WERI-Rb-1 (cell line): ENCODE measurements at regions not wholly inside any gene's neighbourhood (a gene's known extent, or its start where the extent isn't known, plus 50 kb on each side); places are given as distances from the start of the nearest gene placed in this dataset.
"Not testable (repeated sequence)": the region's sequence is repeated elsewhere in the genome, so short reads cannot be mapped to it uniquely, and the experiment has no call there.

ENCODE experiments used
- DNase-seq: peaks from one replicate; pipeline ENCODE4 v3.0.0-alpha.2; 2020
- H3K27ac ChIP-seq: fragments of 250-450 bp; sonication (Bioruptor Pico); 2 replicates; pipeline ENCODE4 v1.5.1; 2020; ENCODE audit warnings: mild to moderate bottlenecking, moderate library complexity
- H3K27me3 ChIP-seq: fragments of 250-450 bp; sonication (Bioruptor Pico); 2 replicates; pipeline ENCODE4 v1.5.1; 2021; ENCODE audit warnings: mild to moderate bottlenecking, low read depth, moderate library complexity; ENCODE audit not compliant: insufficient read depth, severe bottlenecking
- H3K36me3 ChIP-seq: fragments of 250-450 bp; sonication (Bioruptor Pico); 2 replicates; pipeline ENCODE4 v1.5.1; 2020; ENCODE audit warnings: mild to moderate bottlenecking, moderate library complexity
- H3K4me3 ChIP-seq: 2 replicates; pipeline ENCODE4 v1.5.1; 2011; ENCODE audit warnings: low read depth, mild to moderate bottlenecking, control low read depth, low read length
- H3K9me3 ChIP-seq: fragments of 250-450 bp; sonication (Bioruptor Pico); 2 replicates; pipeline ENCODE4 v1.5.1; 2021; ENCODE audit warnings: mild to moderate bottlenecking, moderate library complexity; ENCODE audit not compliant: severe bottlenecking
- TF ChIP-seq, protein P1 (sequence below): IDR thresholded peaks from 2 replicates; pipeline ENCODE4 v1.5.1; 2011; ENCODE audit warnings: low read depth, mild to moderate bottlenecking, control low read depth, inconsistent platforms, low read length

- no peak overlapping the region for H3K4me3 ChIP-seq
- peaks cover 7% of the 10 kb centered on the region for H3K9me3 ChIP-seq
- no peak for DNase-seq
These were observed 139.6 kb downstream of the CRLF2 start for GRCh38 chrX:1072637-1073377.

GRCh38 chrX:1071351-1071750, 141.1 kb downstream of the CRLF2 start:
- no peak for DNase-seq
- H3K27me3 ChIP-seq: peaks cover 45% of the 10 kb centered on the region
- H3K4me3 ChIP-seq: no peak overlapping the region
- TF ChIP-seq, protein P1, sequence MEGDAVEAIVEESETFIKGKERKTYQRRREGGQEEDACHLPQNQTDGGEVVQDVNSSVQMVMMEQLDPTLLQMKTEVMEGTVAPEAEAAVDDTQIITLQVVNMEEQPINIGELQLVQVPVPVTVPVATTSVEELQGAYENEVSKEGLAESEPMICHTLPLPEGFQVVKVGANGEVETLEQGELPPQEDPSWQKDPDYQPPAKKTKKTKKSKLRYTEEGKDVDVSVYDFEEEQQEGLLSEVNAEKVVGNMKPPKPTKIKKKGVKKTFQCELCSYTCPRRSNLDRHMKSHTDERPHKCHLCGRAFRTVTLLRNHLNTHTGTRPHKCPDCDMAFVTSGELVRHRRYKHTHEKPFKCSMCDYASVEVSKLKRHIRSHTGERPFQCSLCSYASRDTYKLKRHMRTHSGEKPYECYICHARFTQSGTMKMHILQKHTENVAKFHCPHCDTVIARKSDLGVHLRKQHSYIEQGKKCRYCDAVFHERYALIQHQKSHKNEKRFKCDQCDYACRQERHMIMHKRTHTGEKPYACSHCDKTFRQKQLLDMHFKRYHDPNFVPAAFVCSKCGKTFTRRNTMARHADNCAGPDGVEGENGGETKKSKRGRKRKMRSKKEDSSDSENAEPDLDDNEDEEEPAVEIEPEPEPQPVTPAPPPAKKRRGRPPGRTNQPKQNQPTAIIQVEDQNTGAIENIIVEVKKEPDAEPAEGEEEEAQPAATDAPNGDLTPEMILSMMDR: no peak
- peaks cover 4% of the 10 kb centered on the region for H3K9me3 ChIP-seq
- no peak overlapping the region for H3K27ac ChIP-seq
- H3K36me3 ChIP-seq: no peaks in the 10 kb centered on the region

More at GRCh38 chrX:1072637-1073377, 139.6 kb downstream of the CRLF2 start:
- no peak overlapping the region for H3K27ac ChIP-seq
- TF ChIP-seq, protein P1: no peak
- H3K27me3 ChIP-seq: peaks cover 52% of the 10 kb centered on the region
- H3K36me3 ChIP-seq: no peaks in the 10 kb centered on the region

- Histone ChIP-seq H3K9me3 (peaks cover 13% of the 10 kb centered on the region), H3K4me3 (no peak overlapping the region), H3K27ac (no peak overlapping the region), H3K27me3 (peaks cover 66% of the 10 kb centered on the region), H3K36me3 (no peaks in the 10 kb centered on the region)
- TF ChIP-seq, protein P1: no peak
- no peak for DNase-seq
These were observed 150.1 kb downstream of the CRLF2 start for GRCh38 chrX:1062351-1062750.

DNA sequence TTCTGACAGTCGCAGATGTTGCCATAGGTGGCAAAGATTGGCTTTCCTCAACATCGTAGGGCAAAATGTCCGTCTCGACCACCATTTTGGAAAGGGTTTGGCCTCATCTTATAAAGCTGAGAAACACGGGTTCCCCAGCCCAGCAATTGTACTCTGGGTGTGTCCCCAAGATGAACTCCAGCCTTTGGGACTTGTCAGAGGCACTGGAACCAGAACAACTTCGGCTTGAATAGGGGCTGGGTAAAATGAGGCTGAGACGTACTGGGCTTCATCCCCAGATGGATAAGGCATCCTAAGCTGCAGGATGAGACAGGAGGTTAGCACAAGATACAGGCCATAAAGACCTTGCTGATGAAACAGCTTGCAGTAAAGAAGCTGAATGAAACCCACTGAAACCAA, 151.9 kb downstream of the CRLF2 start:
- TF ChIP-seq, protein P1: no peak
- Histone ChIP-seq H3K27me3 (peaks cover 60% of the 10 kb centered on the region), H3K4me3 (no peak overlapping the region), H3K36me3 (no peaks in the 10 kb centered on the region), H3K27ac (no peak overlapping the region), H3K9me3 (peaks cover 13% of the 10 kb centered on the region)
- no peak for DNase-seq

GRCh38 chrX:1059576-1060561, 152.6 kb downstream of the CRLF2 start:
- H3K27ac ChIP-seq: no peak overlapping the region
- no peak overlapping the region for H3K4me3 ChIP-seq
- peaks cover 14% of the 10 kb centered on the region for H3K9me3 ChIP-seq
- H3K27me3 ChIP-seq: peaks cover 56% of the 10 kb centered on the region
- DNase-seq: no peak
- TF ChIP-seq, protein P1: no peak
- H3K36me3 ChIP-seq: no peaks in the 10 kb centered on the region

DNA sequence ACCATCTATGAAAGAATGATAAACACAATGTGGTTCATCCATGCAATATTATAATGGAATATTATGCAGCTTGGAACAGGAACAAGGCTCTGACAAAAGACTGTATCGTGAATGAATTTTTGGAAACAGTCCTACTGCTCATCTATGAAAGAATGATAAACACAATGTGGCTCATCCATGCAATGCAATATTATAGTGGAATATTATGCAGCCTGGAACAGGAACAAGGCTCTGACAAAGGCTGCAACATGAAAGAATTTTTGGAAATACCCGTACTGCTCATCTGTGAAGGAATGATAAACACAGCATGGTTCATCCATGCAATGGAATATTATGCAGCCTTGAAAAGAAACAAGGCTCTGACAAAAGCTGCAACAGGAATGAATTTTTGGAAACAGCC, 158.8 kb downstream of the CRLF2 start:
- Histone ChIP-seq H3K9me3 (peaks cover 16% of the 10 kb centered on the region), H3K27me3 (peaks cover 14% of the 10 kb centered on the region)
- H3K36me3 ChIP-seq, DNase-seq, H3K4me3 ChIP-seq, H3K27ac ChIP-seq: not testable (repeated sequence)
